GM20000 (cell line): ENCODE measurements at regions not wholly inside any gene's neighbourhood (a gene's known extent, or its start where the extent isn't known, plus 50 kb on each side); places are given as distances from the start of the nearest gene placed in this dataset.

ENCODE experiments used
- DNase-seq: peaks from one replicate; pipeline ENCODE4 v3.0.0; 2012; ENCODE audit warnings: low spot score
- CTCF ChIP-seq: IDR thresholded peaks from 2 replicates; pipeline ENCODE4 v1.5.1; 2012; ENCODE audit warnings: mild to moderate bottlenecking, control low read depth; ENCODE audit errors: extremely low read depth, missing control alignments

DNA sequence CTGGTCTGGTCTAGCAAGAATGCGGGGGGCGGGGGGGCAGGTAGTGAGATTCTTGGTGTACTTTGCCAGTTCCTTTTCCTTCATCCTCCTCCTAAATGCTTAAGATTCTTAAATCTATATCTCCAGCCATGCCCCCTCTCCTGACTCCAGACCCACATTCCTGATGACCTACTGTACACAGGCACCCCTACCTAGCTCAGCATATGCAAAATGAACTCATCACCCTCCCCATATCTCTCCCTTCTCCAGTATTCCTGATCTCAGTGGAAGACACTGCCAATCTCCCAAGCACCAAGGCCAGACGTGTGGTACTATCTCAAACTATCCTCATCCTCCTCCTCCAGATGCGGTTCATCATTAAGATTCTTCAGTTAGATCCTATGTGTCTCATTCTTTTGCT is 215.8 kb downstream of the SPTSSA start:
- TF ChIP-seq CTCF = no peak
- DNase-seq = no peak

GRCh38 chr14:34243401-34243800 is 218.6 kb downstream of the SPTSSA start:
- no peak for DNase-seq
- TF ChIP-seq CTCF = no peak

DNA sequence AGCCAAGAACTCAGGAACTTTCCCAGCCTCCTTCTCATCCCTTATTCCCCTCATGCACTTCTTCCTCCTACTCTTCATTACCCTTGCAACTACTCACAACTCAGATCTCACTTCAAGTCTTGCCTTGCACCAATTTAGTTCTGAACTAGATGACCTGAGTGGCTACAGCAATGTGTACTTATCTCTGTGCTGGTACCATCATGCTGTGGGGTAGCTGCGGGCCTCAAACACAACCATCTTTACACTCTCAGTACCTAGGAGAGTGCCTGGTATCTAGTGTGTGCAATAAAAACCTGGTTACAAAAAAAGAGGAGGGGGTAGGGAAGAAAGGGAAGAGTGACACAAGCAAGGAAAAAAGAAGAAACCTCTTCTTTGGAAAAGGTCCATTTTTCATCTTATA is 219.0 kb downstream of the SPTSSA start:
- DNase-seq = no peak
- no peak for TF ChIP-seq CTCF

- TF ChIP-seq CTCF = no peak
These were observed 220.8 kb downstream of the SPTSSA start for GRCh38 chr14:34241185-34241711.

GRCh38 chr14:34238610-34239009 is 223.4 kb downstream of the SPTSSA start:
- no peak for DNase-seq
- no peak for TF ChIP-seq CTCF

More at GRCh38 chr14:34241185-34241711, 220.8 kb downstream of the SPTSSA start:
- DNase-seq = no peak

- TF ChIP-seq CTCF = no peak
- DNase-seq = no peak
These were observed 224.4 kb downstream of the SPTSSA start for GRCh38 chr14:34237677-34238076.

- no peak for TF ChIP-seq CTCF
- DNase-seq = no peak
These were observed 225.0 kb downstream of the SPTSSA start for GRCh38 chr14:34237081-34237480.
